HEK293T (cell line): ENCODE measurements at regions not wholly inside any gene's neighbourhood (a gene's known extent, or its start where the extent isn't known, plus 50 kb on each side); places are given as distances from the start of the nearest gene placed in this dataset.

Source experiments
- ARNT ChIP-seq: fragments of 450-650 bp; IDR thresholded peaks from 2 replicates; pipeline ENCODE4 v1.6.1; 2017; ENCODE audit warnings: mild to moderate bottlenecking
- BHLHE40 ChIP-seq: fragments of 450-650 bp; IDR thresholded peaks from 2 replicates; pipeline ENCODE4 v1.6.1; 2016; ENCODE audit warnings: mild to moderate bottlenecking, moderate library complexity, borderline replicate concordance
- FOXK2 ChIP-seq: fragments of 450-650 bp; IDR thresholded peaks from 2 replicates; pipeline ENCODE4 v1.6.1; 2016; ENCODE audit warnings: mild to moderate bottlenecking
- HDGF ChIP-seq: fragments of 450-650 bp; IDR thresholded peaks from 2 replicates; pipeline ENCODE4 v1.6.1; 2017; ENCODE audit warnings: antibody characterized with exemption, borderline replicate concordance
- L3MBTL2 ChIP-seq: fragments of 450-650 bp; conservative IDR thresholded peaks from 2 replicates; pipeline ENCODE4 v1.6.1; 2016; ENCODE audit warnings: mild to moderate bottlenecking
- NFRKB ChIP-seq: fragments of 450-650 bp; IDR thresholded peaks from 2 replicates; pipeline ENCODE4 v1.6.1; 2016; ENCODE audit warnings: mild to moderate bottlenecking, moderate library complexity
- ZNF384 ChIP-seq: fragments of 450-650 bp; IDR thresholded peaks from 2 replicates; pipeline ENCODE4 v1.6.1; 2016

DNA sequence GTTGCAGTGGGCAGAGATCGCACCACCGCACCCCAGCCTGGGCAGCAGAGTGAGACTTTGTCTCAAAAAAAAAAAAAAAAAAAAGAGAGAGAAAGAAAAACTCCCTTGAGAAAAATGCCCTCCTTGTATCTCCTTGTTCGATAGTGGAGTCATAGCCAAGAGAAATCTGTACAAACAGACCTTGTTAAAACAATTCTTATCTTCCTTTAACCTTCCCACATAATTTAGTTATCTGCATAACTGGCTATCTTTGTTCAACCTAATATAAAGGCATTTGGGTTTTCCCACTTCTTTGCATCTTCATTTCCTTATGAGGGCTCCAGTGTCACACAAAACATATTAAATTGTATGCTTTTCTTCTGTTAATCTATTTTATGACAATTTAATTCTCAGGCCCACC, 65.1 kb upstream of the ATP11B start:
- TF ChIP-seq FOXK2 (no peak), L3MBTL2 (no peak), HDGF (no peak), NFRKB (no peak), BHLHE40 (no peak), ARNT (no peak), ZNF384 (no peak)
